ENCODE measurements at regions not wholly inside any gene's neighbourhood (a gene's known extent, or its start where the extent isn't known, plus 50 kb on each side); places are given as distances from the start of the nearest gene placed in this dataset.

GRCh38 chr21:35682904-35683549 lies 377.3 kb downstream of the SETD4 start:
- H3K79me2 ChIP-seq (ENCODE audit: insufficient read depth, low read length): no peaks in the 10 kb centered on the region
- H3K36me3 ChIP-seq (ENCODE audit: insufficient read depth, low read length): no peaks in the 10 kb centered on the region
- no peaks in the 10 kb centered on the region for H3K9me3 ChIP-seq (ENCODE audit: insufficient read depth, low read depth, low read length)
- H4K20me1 ChIP-seq (ENCODE audit: insufficient read depth, low read length, poor library complexity, severe bottlenecking): no peaks in the 10 kb centered on the region
- no peak overlapping the region for H2AFZ ChIP-seq (ENCODE audit: low read length)
- H3K4me3 ChIP-seq (ENCODE audit: low read length, poor library complexity, severe bottlenecking): no peak overlapping the region
- H3F3A ChIP-seq (ENCODE audit: low read depth): no peaks in the 10 kb centered on the region
- TF ChIP-seq EZH2phosphoT487 (IDR thresholded peaks at IDR 0.05; ENCODE audit: borderline replicate concordance) (no peak), CTCF (conservative IDR thresholded peaks at IDR 0.05; ENCODE audit: low read length) (no peak)
- H3K4me1 ChIP-seq (ENCODE audit: insufficient read depth, low read length, poor library complexity, severe bottlenecking): no peaks in the 10 kb centered on the region
- no peaks in the 10 kb centered on the region for H3K9me2 ChIP-seq (replicated peaks; ENCODE audit: low read depth, low read length)
- no peaks in the 10 kb centered on the region for H3K27me3 ChIP-seq (ENCODE audit: insufficient read depth, low read length, poor library complexity, severe bottlenecking)
- H3K9ac ChIP-seq (ENCODE audit: low read depth, low read length, poor library complexity, severe bottlenecking): no peak overlapping the region
- H3K4me2 ChIP-seq (ENCODE audit: low read depth, low read length, poor library complexity, severe bottlenecking): no peak overlapping the region

- H3K36me3 ChIP-seq (ENCODE audit: insufficient read depth, low read length): no peaks in the 10 kb centered on the region
- H3K4me1 ChIP-seq (ENCODE audit: insufficient read depth, low read length, poor library complexity, severe bottlenecking): no peaks in the 10 kb centered on the region
- TF ChIP-seq EZH2phosphoT487 (IDR thresholded peaks at IDR 0.05; ENCODE audit: borderline replicate concordance): no peak
- no peak for TF ChIP-seq CTCF (conservative IDR thresholded peaks at IDR 0.05; ENCODE audit: low read length)
- H3K79me2 ChIP-seq (ENCODE audit: insufficient read depth, low read length): no peaks in the 10 kb centered on the region
- no peak overlapping the region for H3K9ac ChIP-seq (ENCODE audit: low read depth, low read length, poor library complexity, severe bottlenecking)
- no peaks in the 10 kb centered on the region for H4K20me1 ChIP-seq (ENCODE audit: insufficient read depth, low read length, poor library complexity, severe bottlenecking)
- no peaks in the 10 kb centered on the region for H3F3A ChIP-seq (ENCODE audit: low read depth)
- H3K9me3 ChIP-seq (ENCODE audit: insufficient read depth, low read depth, low read length): no peaks in the 10 kb centered on the region
- H3K9me2 ChIP-seq (replicated peaks; ENCODE audit: low read depth, low read length): no peaks in the 10 kb centered on the region
- no peak overlapping the region for H3K4me2 ChIP-seq (ENCODE audit: low read depth, low read length, poor library complexity, severe bottlenecking)
- H2AFZ ChIP-seq (ENCODE audit: low read length): no peak overlapping the region
- H3K4me3 ChIP-seq (ENCODE audit: low read length, poor library complexity, severe bottlenecking): no peak overlapping the region
- H3K27me3 ChIP-seq (ENCODE audit: insufficient read depth, low read length, poor library complexity, severe bottlenecking): no peaks in the 10 kb centered on the region
Measured at GRCh38 chr21:35681946-35682345, 378.4 kb downstream of the SETD4 start.

GRCh38 chr21:35679076-35679475 lies 381.2 kb downstream of the SETD4 start:
- Histone ChIP-seq H3F3A (ENCODE audit: low read depth) (no peaks in the 10 kb centered on the region), H3K4me1 (ENCODE audit: insufficient read depth, low read length, poor library complexity, severe bottlenecking) (no peaks in the 10 kb centered on the region), H3K79me2 (ENCODE audit: insufficient read depth, low read length) (no peaks in the 10 kb centered on the region), H3K36me3 (ENCODE audit: insufficient read depth, low read length) (no peaks in the 10 kb centered on the region), H3K9me3 (ENCODE audit: insufficient read depth, low read depth, low read length) (no peaks in the 10 kb centered on the region), H2AFZ (ENCODE audit: low read length) (no peak overlapping the region), H4K20me1 (ENCODE audit: insufficient read depth, low read length, poor library complexity, severe bottlenecking) (no peaks in the 10 kb centered on the region), H3K9me2 (replicated peaks; ENCODE audit: low read depth, low read length) (no peaks in the 10 kb centered on the region), H3K4me2 (ENCODE audit: low read depth, low read length, poor library complexity, severe bottlenecking) (no peak overlapping the region), H3K4me3 (ENCODE audit: low read length, poor library complexity, severe bottlenecking) (no peak overlapping the region), H3K27me3 (ENCODE audit: insufficient read depth, low read length, poor library complexity, severe bottlenecking) (no peaks in the 10 kb centered on the region), H3K9ac (ENCODE audit: low read depth, low read length, poor library complexity, severe bottlenecking) (no peak overlapping the region)
- TF ChIP-seq EZH2phosphoT487 (IDR thresholded peaks at IDR 0.05; ENCODE audit: borderline replicate concordance) (no peak), CTCF (conservative IDR thresholded peaks at IDR 0.05; ENCODE audit: low read length) (no peak)
